Psoas muscle (tissue), 7 donors: ENCODE measurements at regions not wholly inside any gene's neighbourhood (a gene's known extent, or its start where the extent isn't known, plus 50 kb on each side); places are given as distances from the start of the nearest gene placed in this dataset.

Experiments
- ATAC-seq, 4 donors: fragments of 200-7000 bp; cut with Tn5 transposase; one replicate each; pipeline ENCODE4 v1.9.1; 2020; ENCODE audit warnings: moderate library complexity in 3 of 4, mild to moderate bottlenecking in 2 of 4
- DNase-seq, 2 donors: peaks; one replicate each; pipeline ENCODE4 v3.0.0-alpha.2; 2020
- H3K27ac ChIP-seq: fragments of 200-600 bp; one replicate; pipeline ENCODE4 v1.8.0; 2022
- H3K27me3 ChIP-seq, 3 donors: fragments of 200-600 bp in 1 of 3; one replicate each; pipeline versions ENCODE4 v1.6.1 to v1.8.0; 2013 to 2022; ENCODE audit warnings: low read length in 2 of 3, mild to moderate bottlenecking in 2 of 3, moderate library complexity in 1 of 3; ENCODE audit not compliant: insufficient read depth in 3 of 3
- H3K36me3 ChIP-seq, 2 donors: fragments of 200-600 bp in 1 of 2; one replicate each; pipeline versions ENCODE4 v1.6.1 to v1.8.0; 2013 to 2022; ENCODE audit warnings: low read depth in 1 of 2, mild to moderate bottlenecking in 1 of 2, moderate library complexity in 1 of 2; ENCODE audit not compliant: insufficient read depth in 1 of 2
- H3K4me1 ChIP-seq: fragments of 200-600 bp; one replicate; pipeline ENCODE4 v1.8.0; 2022
- H3K4me3 ChIP-seq: fragments of 200-600 bp; one replicate; pipeline ENCODE4 v1.8.0; 2022; ENCODE audit warnings: mild to moderate bottlenecking
- H3K9me3 ChIP-seq: fragments of 200-600 bp; one replicate; pipeline ENCODE4 v1.8.0; 2022
- CTCF ChIP-seq: fragments of 200-600 bp; IDR thresholded peaks from one replicate; pipeline ENCODE4 v1.8.0; 2022; ENCODE audit warnings: antibody characterized with exemption
- WGBS, 3 donors: extraction: QIAGEN DNeasy Blood & Tissue Kit; methylation state at CpG; one replicate each; pipeline versions ENCODE4 v1.1.6 to v1.1.7; 2013; 5-methylcytosine and 5-hydroxymethylcytosine counted together
- intact Hi-C, 2 donors: fragments of 100-400 bp; cut with DNase I; formaldehyde crosslinking; loops; one replicate each; pipeline versions ENCODE4 v1.11.0 to v1.14.2; 2022
- donor health status: healthy with polysubstance abuse.
- donor health status: DM: no; HTN: no; CAD: no; lungs with moderate emphysema.
- donor health status: Bipolar disorder and iron deficiency.
- donor health status: healthy.
- donor health status: DM: yes; HTN: yes; CAD: no.
- donor health status: DM: no; HTN: no; CAD: no.
- donor health status: DM: yes; HTN: yes; CAD: no.

GRCh38 chr17:12403881-12404398, 261.8 kb upstream of the MYOCD start:
- H3K27me3 ChIP-seq = no peaks in the 10 kb centered on the region
- H3K36me3 ChIP-seq = no peaks in the 10 kb centered on the region
- H3K9me3 ChIP-seq = no peaks in the 10 kb centered on the region
- H3K27ac ChIP-seq = no peak overlapping the region
- WGBS, 3 donors = 64 to 70% (median 64%) methylated on average over 5 of the region's 5 CpGs
- no peak for TF ChIP-seq CTCF
- H3K4me3 ChIP-seq = no peak overlapping the region
- no peaks in the 10 kb centered on the region for H3K4me1 ChIP-seq
- intact Hi-C loops = no loop called here
- DNase-seq (no peak), ATAC-seq (no peak)

- WGBS, 3 donors = 37 to 46% (median 43%) methylated on average over 5 of the region's 5 CpGs
- H3K4me1 ChIP-seq = no peaks in the 10 kb centered on the region
- no peaks in the 10 kb centered on the region for H3K9me3 ChIP-seq
- H3K27ac ChIP-seq = no peak overlapping the region
- DNase-seq (no peak), ATAC-seq (no peak)
- intact Hi-C loops = no loop called here
- H3K27me3 ChIP-seq = no peaks in the 10 kb centered on the region
- no peaks in the 10 kb centered on the region for H3K36me3 ChIP-seq
- no peak for TF ChIP-seq CTCF
- H3K4me3 ChIP-seq = no peak overlapping the region
These were observed 259.0 kb upstream of the MYOCD start for GRCh38 chr17:12406623-12407215.

GRCh38 chr17:12407495-12408252, 258.0 kb upstream of the MYOCD start:
- Histone ChIP-seq H3K4me1 (no peaks in the 10 kb centered on the region), H3K27me3 (no peaks in the 10 kb centered on the region), H3K36me3 (no peaks in the 10 kb centered on the region), H3K27ac (no peak overlapping the region), H3K4me3 (no peak overlapping the region), H3K9me3 (no peaks in the 10 kb centered on the region)
- DNase-seq = no peak
- no peak for ATAC-seq
- WGBS, 3 donors = 83 to 85% (median 85%) methylated on average over 5 of the region's 5 CpGs
- no peak for TF ChIP-seq CTCF
- intact Hi-C loops = no loop called here

- Histone ChIP-seq H3K4me3 (no peak overlapping the region), H3K4me1 (no peaks in the 10 kb centered on the region), H3K36me3 (no peaks in the 10 kb centered on the region), H3K9me3 (no peaks in the 10 kb centered on the region), H3K27ac (no peak overlapping the region), H3K27me3 (no peaks in the 10 kb centered on the region)
- WGBS, 3 donors = 92 to 94% (median 94%) methylated on average over 3 of the region's 3 CpGs
- no peak for ATAC-seq
- TF ChIP-seq CTCF = no peak
- intact Hi-C loops = no loop called here
- DNase-seq = no peak
These were observed 256.6 kb upstream of the MYOCD start for GRCh38 chr17:12409082-12409481.
